HL-60 (cell line): ENCODE measurements at regions not wholly inside any gene's neighbourhood (a gene's known extent, or its start where the extent isn't known, plus 50 kb on each side); places are given as distances from the start of the nearest gene placed in this dataset.

Experiments
- DNase-seq, 2 experiments: peaks; one replicate each; pipeline ENCODE4 v3.0.0-alpha.2; 2010 to 2020; ENCODE audit warnings: low read depth in 1 of 2, low spot score in 1 of 2
- H3K27ac ChIP-seq: fragments of 250-450 bp; sonication (Bioruptor Pico); replicated peaks from 2 replicates; pipeline ENCODE4 v1.5.1; 2020; ENCODE audit warnings: mild to moderate bottlenecking, moderate library complexity
- H3K27me3 ChIP-seq: fragments of 250-450 bp; sonication (Bioruptor Pico); 2 replicates; pipeline ENCODE4 v1.5.1; 2021; ENCODE audit warnings: mild to moderate bottlenecking, moderate library complexity; ENCODE audit not compliant: insufficient read depth, poor library complexity, severe bottlenecking
- H3K4me3 ChIP-seq: replicated peaks from 2 replicates; pipeline ENCODE4 v1.5.1; 2011; ENCODE audit warnings: mild to moderate bottlenecking, control low read depth, low read length; ENCODE audit not compliant: insufficient read depth
- GABPA ChIP-seq: IDR thresholded peaks from 2 replicates; pipeline ENCODE4 v1.6.1; 2012; ENCODE audit warnings: low read depth
- POLR2AphosphoS5 ChIP-seq: IDR thresholded peaks from 2 replicates; pipeline ENCODE4 v1.6.1; 2012; ENCODE audit warnings: low read depth
- SPI1 ChIP-seq: IDR thresholded peaks from 2 replicates; pipeline ENCODE4 v1.6.1; 2012; ENCODE audit warnings: low read depth, mild to moderate bottlenecking, borderline replicate concordance
- TF ChIP-seq, protein P1 (sequence below): IDR thresholded peaks from one replicate; pipeline ENCODE4 v1.5.1; 2011; ENCODE audit warnings: low read length, control low read depth, inconsistent platforms; ENCODE audit not compliant: insufficient read depth
- TF ChIP-seq, protein P2 (sequence below): IDR thresholded peaks from 2 replicates; pipeline ENCODE4 v1.6.1; 2012; ENCODE audit warnings: low read depth; ENCODE audit not compliant: insufficient replicate concordance

DNA sequence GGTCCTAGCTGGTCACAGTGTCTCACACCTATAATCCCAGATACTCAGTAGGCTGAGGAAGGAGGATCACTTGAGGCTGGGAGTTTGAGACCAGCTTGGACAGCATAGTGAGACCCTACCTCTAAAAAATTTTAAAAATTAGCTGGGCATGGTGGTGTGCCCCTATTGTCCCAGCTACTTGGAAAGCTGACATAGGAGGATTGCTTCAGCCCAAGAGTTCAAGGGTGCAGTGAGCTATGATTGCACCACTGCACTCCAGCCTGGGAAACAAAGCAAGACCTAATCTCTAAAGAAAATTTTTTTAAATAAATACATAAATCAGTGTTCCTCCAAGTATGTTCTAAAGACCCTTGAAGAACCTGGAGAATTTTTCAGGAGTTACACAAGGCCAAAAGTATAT, 50.6 kb upstream of the GNAO1 start:
- no peak overlapping the region for H3K27ac ChIP-seq
- TF ChIP-seq, protein P1, sequence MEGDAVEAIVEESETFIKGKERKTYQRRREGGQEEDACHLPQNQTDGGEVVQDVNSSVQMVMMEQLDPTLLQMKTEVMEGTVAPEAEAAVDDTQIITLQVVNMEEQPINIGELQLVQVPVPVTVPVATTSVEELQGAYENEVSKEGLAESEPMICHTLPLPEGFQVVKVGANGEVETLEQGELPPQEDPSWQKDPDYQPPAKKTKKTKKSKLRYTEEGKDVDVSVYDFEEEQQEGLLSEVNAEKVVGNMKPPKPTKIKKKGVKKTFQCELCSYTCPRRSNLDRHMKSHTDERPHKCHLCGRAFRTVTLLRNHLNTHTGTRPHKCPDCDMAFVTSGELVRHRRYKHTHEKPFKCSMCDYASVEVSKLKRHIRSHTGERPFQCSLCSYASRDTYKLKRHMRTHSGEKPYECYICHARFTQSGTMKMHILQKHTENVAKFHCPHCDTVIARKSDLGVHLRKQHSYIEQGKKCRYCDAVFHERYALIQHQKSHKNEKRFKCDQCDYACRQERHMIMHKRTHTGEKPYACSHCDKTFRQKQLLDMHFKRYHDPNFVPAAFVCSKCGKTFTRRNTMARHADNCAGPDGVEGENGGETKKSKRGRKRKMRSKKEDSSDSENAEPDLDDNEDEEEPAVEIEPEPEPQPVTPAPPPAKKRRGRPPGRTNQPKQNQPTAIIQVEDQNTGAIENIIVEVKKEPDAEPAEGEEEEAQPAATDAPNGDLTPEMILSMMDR = no peak
- TF ChIP-seq SPI1 (no peak), GABPA (no peak), POLR2AphosphoS5 (no peak)
- TF ChIP-seq, protein P2, sequence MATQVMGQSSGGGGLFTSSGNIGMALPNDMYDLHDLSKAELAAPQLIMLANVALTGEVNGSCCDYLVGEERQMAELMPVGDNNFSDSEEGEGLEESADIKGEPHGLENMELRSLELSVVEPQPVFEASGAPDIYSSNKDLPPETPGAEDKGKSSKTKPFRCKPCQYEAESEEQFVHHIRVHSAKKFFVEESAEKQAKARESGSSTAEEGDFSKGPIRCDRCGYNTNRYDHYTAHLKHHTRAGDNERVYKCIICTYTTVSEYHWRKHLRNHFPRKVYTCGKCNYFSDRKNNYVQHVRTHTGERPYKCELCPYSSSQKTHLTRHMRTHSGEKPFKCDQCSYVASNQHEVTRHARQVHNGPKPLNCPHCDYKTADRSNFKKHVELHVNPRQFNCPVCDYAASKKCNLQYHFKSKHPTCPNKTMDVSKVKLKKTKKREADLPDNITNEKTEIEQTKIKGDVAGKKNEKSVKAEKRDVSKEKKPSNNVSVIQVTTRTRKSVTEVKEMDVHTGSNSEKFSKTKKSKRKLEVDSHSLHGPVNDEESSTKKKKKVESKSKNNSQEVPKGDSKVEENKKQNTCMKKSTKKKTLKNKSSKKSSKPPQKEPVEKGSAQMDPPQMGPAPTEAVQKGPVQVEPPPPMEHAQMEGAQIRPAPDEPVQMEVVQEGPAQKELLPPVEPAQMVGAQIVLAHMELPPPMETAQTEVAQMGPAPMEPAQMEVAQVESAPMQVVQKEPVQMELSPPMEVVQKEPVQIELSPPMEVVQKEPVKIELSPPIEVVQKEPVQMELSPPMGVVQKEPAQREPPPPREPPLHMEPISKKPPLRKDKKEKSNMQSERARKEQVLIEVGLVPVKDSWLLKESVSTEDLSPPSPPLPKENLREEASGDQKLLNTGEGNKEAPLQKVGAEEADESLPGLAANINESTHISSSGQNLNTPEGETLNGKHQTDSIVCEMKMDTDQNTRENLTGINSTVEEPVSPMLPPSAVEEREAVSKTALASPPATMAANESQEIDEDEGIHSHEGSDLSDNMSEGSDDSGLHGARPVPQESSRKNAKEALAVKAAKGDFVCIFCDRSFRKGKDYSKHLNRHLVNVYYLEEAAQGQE = no peak
- peaks cover 6% of the 10 kb centered on the region for H3K27me3 ChIP-seq
- H3K4me3 ChIP-seq = no peak overlapping the region
- no peak for DNase-seq

DNA sequence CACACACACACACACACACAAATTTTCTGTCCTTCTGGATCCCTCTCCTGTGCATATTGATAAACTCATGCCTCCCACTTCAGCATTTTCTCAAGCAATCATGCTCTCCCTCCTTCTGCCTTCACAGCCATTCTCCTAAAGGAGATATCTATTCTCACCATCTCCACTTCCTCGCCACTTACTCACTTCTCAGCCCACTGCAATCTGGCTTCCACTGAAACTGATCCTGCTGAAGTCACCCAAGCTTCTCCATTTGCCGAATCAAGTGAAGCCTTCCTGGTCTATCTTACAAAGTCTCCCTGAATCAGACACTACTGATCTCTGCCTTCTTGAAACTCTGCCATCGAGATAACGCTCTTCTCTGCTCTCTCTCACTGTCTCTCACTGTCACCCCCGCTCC, 54.0 kb upstream of the GNAO1 start:
- Histone ChIP-seq H3K27me3 (peaks cover 3% of the 10 kb centered on the region), H3K27ac (no peak overlapping the region), H3K4me3 (no peak overlapping the region)
- TF ChIP-seq, protein P1 = no peak
- TF ChIP-seq POLR2AphosphoS5 (no peak), GABPA (no peak), SPI1 (no peak)
- TF ChIP-seq, protein P2 = no peak
- DNase-seq = no peak

DNA sequence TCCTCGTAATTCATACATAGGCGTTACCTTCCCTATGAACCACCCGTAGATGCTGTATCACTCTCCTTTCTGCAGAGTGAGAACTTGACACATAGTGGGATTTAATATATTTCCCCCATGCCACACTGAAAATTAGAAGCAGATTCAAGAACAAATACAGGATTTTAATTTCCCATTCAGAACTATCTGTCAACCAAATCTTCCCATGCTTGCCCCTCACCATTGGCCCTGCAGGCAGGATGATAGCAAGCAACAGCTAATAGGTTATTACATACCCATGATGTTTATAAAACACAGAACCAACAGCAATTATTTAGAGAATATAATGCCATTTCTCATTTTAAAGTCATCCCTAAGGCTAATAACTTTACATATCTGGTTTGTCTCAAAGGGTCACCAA, 55.0 kb upstream of the GNAO1 start:
- H3K27me3 ChIP-seq = peaks cover 3% of the 10 kb centered on the region
- no peak overlapping the region for H3K27ac ChIP-seq
- TF ChIP-seq, protein P1 = no peak
- TF ChIP-seq GABPA = no peak
- no peak for TF ChIP-seq SPI1
- TF ChIP-seq, protein P2 = no peak
- DNase-seq = no peak
- no peak overlapping the region for H3K4me3 ChIP-seq
